WTC11 (cell line): ENCODE measurements at regions not wholly inside any gene's neighbourhood (a gene's known extent, or its start where the extent isn't known, plus 50 kb on each side); places are given as distances from the start of the nearest gene placed in this dataset.

Experiments
- ATAC-seq: fragments of 200-7000 bp; cut with Tn5 transposase; 2 replicates; pipeline ENCODE4 v1.10.0; 2021; ENCODE audit warnings: mild to moderate bottlenecking, moderate library complexity
- CTCF ChIA-PET: fragments of 300-600 bp; sonication (Branson Sonifier 250); formaldehyde crosslinking; loops from one replicate; lab custom pipeline; 2021; ENCODE audit warnings: antibody characterized with exemption; lab: Charles Lee
- POLR2A ChIA-PET: fragments of 350-600 bp; sonication (Branson Sonifier 250); formaldehyde crosslinking; loops from one replicate; lab custom pipeline; 2021; ENCODE audit warnings: antibody characterized with exemption; lab: Charles Lee
- DNase-seq: peaks from one replicate; pipeline ENCODE4 v3.0.0; 2021; ENCODE audit warnings: low spot score
- H3K27ac Mint-ChIP-seq: 2 replicates; pipeline ENCODE4 v1.8.0; 2021; ENCODE audit warnings: mixed read lengths
- H3K27me3 Mint-ChIP-seq: 2 replicates; pipeline ENCODE4 v1.8.0; 2021; ENCODE audit warnings: low read depth, mild to moderate bottlenecking, moderate library complexity, mixed read lengths
- H3K36me3 Mint-ChIP-seq: 2 replicates; pipeline ENCODE4 v1.8.0; 2021; ENCODE audit warnings: mixed read lengths
- H3K4me1 Mint-ChIP-seq: 2 replicates; pipeline ENCODE4 v1.8.0; 2022; ENCODE audit warnings: mixed read lengths
- H3K4me3 Mint-ChIP-seq: 2 replicates; pipeline ENCODE4 v1.8.0; 2021; ENCODE audit warnings: mild to moderate bottlenecking, moderate library complexity, mixed read lengths
- H3K9me3 Mint-ChIP-seq: 2 replicates; pipeline ENCODE4 v1.8.0; 2021; ENCODE audit warnings: mixed read lengths
- ATF1 ChIP-seq: sonication (generic); formaldehyde crosslinking; IDR thresholded peaks from 2 replicates; pipeline ENCODE4 v1.8.1; 2023; ENCODE audit warnings: mild to moderate bottlenecking, moderate library complexity, missing genetic modification reagents
- CBFB ChIP-seq: sonication (generic); formaldehyde crosslinking; IDR thresholded peaks from 2 replicates; pipeline ENCODE4 v1.8.1; 2022; ENCODE audit warnings: mild to moderate bottlenecking, low read depth, missing genetic modification reagents
- CREM ChIP-seq: sonication (generic); formaldehyde crosslinking; IDR thresholded peaks from 2 replicates; pipeline ENCODE4 v1.8.1; 2022; ENCODE audit warnings: mild to moderate bottlenecking, missing genetic modification reagents, moderate library complexity
- ELF4 ChIP-seq: sonication (generic); formaldehyde crosslinking; IDR thresholded peaks from 2 replicates; pipeline ENCODE4 v1.8.1; 2022; ENCODE audit warnings: low read depth, mild to moderate bottlenecking, moderate library complexity, missing genetic modification reagents
- ETV6 ChIP-seq: sonication (generic); formaldehyde crosslinking; IDR thresholded peaks from 2 replicates; pipeline ENCODE4 v1.8.1; 2022; ENCODE audit warnings: mild to moderate bottlenecking, missing genetic modification reagents
- FOXJ3 ChIP-seq: sonication (generic); formaldehyde crosslinking; IDR thresholded peaks from 2 replicates; pipeline ENCODE4 v1.9.0; 2021; ENCODE audit warnings: missing genetic modification reagents, mild to moderate bottlenecking, borderline replicate concordance
- FOXK1 ChIP-seq: sonication (generic); formaldehyde crosslinking; IDR thresholded peaks from 2 replicates; pipeline ENCODE4 v1.8.0; 2022; ENCODE audit warnings: mild to moderate bottlenecking, moderate library complexity, missing genetic modification reagents
- HMGA2 ChIP-seq: fragments of 250-450 bp; sonication (Bioruptor Pico); IDR thresholded peaks from 2 replicates; pipeline ENCODE4 v1.4.0; 2021; ENCODE audit warnings: mild to moderate bottlenecking, moderate library complexity
- IRF2 ChIP-seq: sonication (generic); formaldehyde crosslinking; IDR thresholded peaks from 2 replicates; pipeline ENCODE4 v1.8.0; 2022; ENCODE audit warnings: low read depth, missing genetic modification reagents, borderline replicate concordance
- KAT7 ChIP-seq: sonication (generic); formaldehyde crosslinking; IDR thresholded peaks from 2 replicates; pipeline ENCODE4 v1.8.1; 2023; ENCODE audit warnings: missing genetic modification reagents, mild to moderate bottlenecking, borderline replicate concordance
- NR1H2 ChIP-seq: sonication (generic); formaldehyde crosslinking; IDR thresholded peaks from 2 replicates; pipeline ENCODE4 v1.9.0; 2021; ENCODE audit warnings: mild to moderate bottlenecking, moderate library complexity, missing genetic modification reagents
- RELA ChIP-seq: sonication (generic); formaldehyde crosslinking; IDR thresholded peaks from 2 replicates; pipeline ENCODE4 v1.8.1; 2022; ENCODE audit warnings: missing genetic modification reagents, mild to moderate bottlenecking, borderline replicate concordance
- SOX15 ChIP-seq: fragments of 250-450 bp; sonication (Bioruptor Pico); IDR thresholded peaks from 2 replicates; pipeline ENCODE4 v1.9.0; 2021; ENCODE audit warnings: mild to moderate bottlenecking
- TCF7 ChIP-seq: sonication (generic); formaldehyde crosslinking; IDR thresholded peaks from 2 replicates; pipeline ENCODE4 v1.8.0; 2022; ENCODE audit warnings: mild to moderate bottlenecking, low read depth, missing genetic modification reagents, moderate library complexity
- TEAD4 ChIP-seq: sonication (generic); formaldehyde crosslinking; IDR thresholded peaks from 2 replicates; pipeline ENCODE4 v1.8.0; 2022; ENCODE audit warnings: mild to moderate bottlenecking, missing genetic modification reagents
- ZNF121 ChIP-seq: sonication (generic); formaldehyde crosslinking; IDR thresholded peaks from 2 replicates; pipeline ENCODE4 v1.8.0; 2023; ENCODE audit warnings: missing genetic modification reagents
- ZNF138 ChIP-seq: sonication (generic); formaldehyde crosslinking; conservative IDR thresholded peaks from 2 replicates; pipeline ENCODE4 v1.8.1; 2022; ENCODE audit warnings: mild to moderate bottlenecking, moderate library complexity, missing genetic modification reagents
- ZNF416 ChIP-seq: fragments of 250-450 bp; sonication (Bioruptor Pico); IDR thresholded peaks from 2 replicates; pipeline ENCODE4 v1.9.0; 2021; ENCODE audit warnings: mild to moderate bottlenecking, inconsistent platforms
- TF ChIP-seq, protein P1 (sequence below): sonication (generic); formaldehyde crosslinking; IDR thresholded peaks from 2 replicates; pipeline ENCODE4 v1.8.1; 2023; ENCODE audit warnings: mild to moderate bottlenecking, missing genetic modification reagents, moderate library complexity
- TF ChIP-seq, protein P2 (sequence below): sonication (generic); formaldehyde crosslinking; IDR thresholded peaks from 2 replicates; pipeline ENCODE4 v1.8.0; 2022; ENCODE audit warnings: mild to moderate bottlenecking, missing genetic modification reagents
- TF ChIP-seq, protein P3 (sequence below): fragments of 250-450 bp; sonication (Bioruptor Pico); IDR thresholded peaks from 2 replicates; pipeline ENCODE4 v1.9.0; 2021; ENCODE audit warnings: moderate library complexity, mild to moderate bottlenecking, inconsistent platforms, borderline replicate concordance
- TF ChIP-seq, protein P4 (sequence below): sonication (generic); formaldehyde crosslinking; IDR thresholded peaks from 2 replicates; pipeline ENCODE4 v1.8.1; 2023; ENCODE audit warnings: mild to moderate bottlenecking, missing genetic modification reagents
- TF ChIP-seq, protein P5 (sequence below): sonication (generic); formaldehyde crosslinking; IDR thresholded peaks from 2 replicates; pipeline ENCODE4 v1.8.1; 2023; ENCODE audit warnings: mild to moderate bottlenecking, missing genetic modification reagents
- TF ChIP-seq, protein P6 (sequence below): fragments of 200-600 bp; IDR thresholded peaks from 2 replicates; pipeline ENCODE4 v1.8.0; 2022; ENCODE audit warnings: antibody characterized with exemption

DNA sequence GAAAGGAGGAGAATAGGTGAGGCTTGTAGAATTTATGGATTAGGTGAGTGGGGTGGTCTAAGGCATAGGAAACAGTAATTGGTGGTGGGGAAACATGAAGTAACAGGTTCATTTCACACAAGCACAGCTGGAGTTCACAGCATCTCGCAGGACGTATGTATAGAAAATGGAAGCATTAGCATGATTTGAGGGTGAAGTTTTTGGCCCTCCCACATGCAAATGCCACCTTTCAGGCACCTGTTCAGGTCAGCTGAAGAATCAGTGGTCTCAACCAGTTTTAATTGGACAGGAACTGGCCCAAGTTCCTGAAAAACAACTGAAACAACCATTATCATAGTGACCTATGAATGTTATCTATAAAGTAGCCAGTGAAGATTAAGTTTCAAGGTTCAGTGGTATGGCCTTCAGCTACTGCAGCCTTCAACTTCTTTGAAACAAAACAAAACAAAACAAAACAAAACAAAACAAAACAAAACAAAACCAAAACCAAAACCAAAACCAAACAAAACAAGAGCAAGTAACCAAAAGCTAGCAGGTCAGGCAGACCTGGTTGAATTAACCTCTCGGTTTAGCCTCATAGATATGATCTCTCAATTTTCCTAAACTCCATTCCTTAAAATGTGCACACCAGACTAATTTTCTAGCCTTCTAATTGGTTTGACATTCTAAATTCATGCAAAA is 102.1 kb upstream of the SPHKAP start:
- H3K4me3 Mint-ChIP-seq, result no peak overlapping the region
- H3K4me1 Mint-ChIP-seq, result no peaks in the 10 kb centered on the region
- ChIA-PET POLR2A (interaction anchor here (0.6 kb wide), 1 partner anchor 845 kb away, joined by 6 read pairs; no protein-coding TSS in a partner anchor), CTCF (no interaction called here)
- no peaks in the 10 kb centered on the region for H3K9me3 Mint-ChIP-seq
- no peaks in the 10 kb centered on the region for H3K27me3 Mint-ChIP-seq
- TF ChIP-seq FOXJ3 (CRISPR knock-in tag) (no peak), ZNF121 (CRISPR knock-in tag) (no peak), FOXK1 (no peak), CBFB (CRISPR knock-in tag) (no peak), CREM (CRISPR knock-in tag) (no peak), ZNF416 (CRISPR knock-in tag) (no peak)
- TF ChIP-seq, protein P1, sequence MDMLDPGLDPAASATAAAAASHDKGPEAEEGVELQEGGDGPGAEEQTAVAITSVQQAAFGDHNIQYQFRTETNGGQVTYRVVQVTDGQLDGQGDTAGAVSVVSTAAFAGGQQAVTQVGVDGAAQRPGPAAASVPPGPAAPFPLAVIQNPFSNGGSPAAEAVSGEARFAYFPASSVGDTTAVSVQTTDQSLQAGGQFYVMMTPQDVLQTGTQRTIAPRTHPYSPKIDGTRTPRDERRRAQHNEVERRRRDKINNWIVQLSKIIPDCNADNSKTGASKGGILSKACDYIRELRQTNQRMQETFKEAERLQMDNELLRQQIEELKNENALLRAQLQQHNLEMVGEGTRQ (CRISPR knock-in tag), result no peak
- H3K36me3 Mint-ChIP-seq, result no peaks in the 10 kb centered on the region
- no peak for ATAC-seq
- no peak for DNase-seq
- no peak overlapping the region for H3K27ac Mint-ChIP-seq

DNA sequence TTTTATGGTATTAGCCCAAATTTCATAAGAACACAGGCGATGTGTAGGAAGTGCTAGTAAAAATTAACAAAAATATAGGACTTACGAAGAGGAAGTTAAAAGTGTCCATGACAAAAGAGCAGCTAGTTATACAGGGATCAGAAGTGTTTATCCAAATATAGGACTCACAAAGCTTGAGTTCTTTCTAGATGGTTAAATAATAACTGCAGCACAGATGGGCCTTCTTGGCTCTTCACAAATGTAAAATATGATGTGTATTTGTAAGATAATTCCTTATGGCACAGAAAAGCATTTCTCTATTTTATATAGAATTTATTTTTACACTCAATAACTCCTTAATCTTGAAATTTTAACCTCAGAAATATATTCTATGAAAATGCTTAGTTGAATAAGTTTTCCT is 100.9 kb upstream of the SPHKAP start:
- Mint-ChIP-seq H3K27ac (no peak overlapping the region), H3K4me1 (peaks cover 6% of the 10 kb centered on the region), H3K4me3 (no peak overlapping the region), H3K36me3 (no peaks in the 10 kb centered on the region)
- POLR2A ChIA-PET, result no interaction called here
- DNase-seq (no peak), ATAC-seq (no peak)
- no peak for TF ChIP-seq ELF4 (CRISPR knock-in tag)
- TF ChIP-seq, protein P2, sequence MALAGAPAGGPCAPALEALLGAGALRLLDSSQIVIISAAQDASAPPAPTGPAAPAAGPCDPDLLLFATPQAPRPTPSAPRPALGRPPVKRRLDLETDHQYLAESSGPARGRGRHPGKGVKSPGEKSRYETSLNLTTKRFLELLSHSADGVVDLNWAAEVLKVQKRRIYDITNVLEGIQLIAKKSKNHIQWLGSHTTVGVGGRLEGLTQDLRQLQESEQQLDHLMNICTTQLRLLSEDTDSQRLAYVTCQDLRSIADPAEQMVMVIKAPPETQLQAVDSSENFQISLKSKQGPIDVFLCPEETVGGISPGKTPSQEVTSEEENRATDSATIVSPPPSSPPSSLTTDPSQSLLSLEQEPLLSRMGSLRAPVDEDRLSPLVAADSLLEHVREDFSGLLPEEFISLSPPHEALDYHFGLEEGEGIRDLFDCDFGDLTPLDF (CRISPR knock-in tag), result no peak
- no peak for TF ChIP-seq TCF7
- no peak for TF ChIP-seq ZNF138 (CRISPR knock-in tag)
- TF ChIP-seq IRF2 (CRISPR knock-in tag), result no peak
- TF ChIP-seq, all 79 proteins: peak for 0
- H3K9me3 Mint-ChIP-seq, result no peaks in the 10 kb centered on the region
- CTCF ChIA-PET, result interaction anchor here (0.5 kb wide), 1 partner anchor 382 kb away, joined by 3 read pairs; no protein-coding TSS in a partner anchor
- H3K27me3 Mint-ChIP-seq, result no peaks in the 10 kb centered on the region

DNA sequence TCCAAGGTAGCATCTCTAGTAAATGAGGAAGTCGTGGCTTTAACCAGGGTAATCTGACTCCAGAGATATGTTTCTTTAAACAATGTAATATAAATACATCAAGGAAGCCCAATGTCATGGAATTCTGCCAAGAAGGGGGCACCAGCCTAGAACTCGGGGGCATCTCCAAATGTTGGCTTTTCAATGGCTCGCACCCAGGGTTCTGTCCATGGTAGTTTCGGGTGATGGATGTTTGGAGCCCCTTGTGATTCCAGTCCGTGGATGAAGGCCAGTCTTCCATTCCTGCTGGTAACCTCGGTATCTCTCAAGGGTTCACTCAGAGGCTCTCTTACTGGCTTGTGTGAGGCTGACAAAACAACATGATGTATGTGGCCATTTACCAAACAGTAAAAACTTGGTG is 91.7 kb upstream of the SPHKAP start:
- no peaks in the 10 kb centered on the region for H3K27me3 Mint-ChIP-seq
- ATAC-seq (no peak), DNase-seq (no peak)
- H3K27ac Mint-ChIP-seq, result no peak overlapping the region
- peaks cover 26% of the 10 kb centered on the region for H3K4me1 Mint-ChIP-seq
- ChIA-PET POLR2A (no interaction called here), CTCF (no interaction called here)
- peaks cover 6% of the 10 kb centered on the region; the same call in 1 of the 2 replicates for H3K36me3 Mint-ChIP-seq
- peaks cover 16% of the 10 kb centered on the region for H3K9me3 Mint-ChIP-seq
- H3K4me3 Mint-ChIP-seq, result no peak overlapping the region
- TF ChIP-seq, protein P3, sequence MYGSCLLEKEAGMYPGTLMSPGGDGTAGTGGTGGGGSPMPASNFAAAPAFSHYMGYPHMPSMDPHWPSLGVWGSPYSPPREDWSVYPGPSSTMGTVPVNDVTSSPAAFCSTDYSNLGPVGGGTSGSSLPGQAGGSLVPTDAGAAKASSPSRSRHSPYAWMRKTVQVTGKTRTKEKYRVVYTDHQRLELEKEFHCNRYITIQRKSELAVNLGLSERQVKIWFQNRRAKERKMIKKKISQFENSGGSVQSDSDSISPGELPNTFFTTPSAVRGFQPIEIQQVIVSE (CRISPR knock-in tag), result no peak
- TF ChIP-seq, protein P4, sequence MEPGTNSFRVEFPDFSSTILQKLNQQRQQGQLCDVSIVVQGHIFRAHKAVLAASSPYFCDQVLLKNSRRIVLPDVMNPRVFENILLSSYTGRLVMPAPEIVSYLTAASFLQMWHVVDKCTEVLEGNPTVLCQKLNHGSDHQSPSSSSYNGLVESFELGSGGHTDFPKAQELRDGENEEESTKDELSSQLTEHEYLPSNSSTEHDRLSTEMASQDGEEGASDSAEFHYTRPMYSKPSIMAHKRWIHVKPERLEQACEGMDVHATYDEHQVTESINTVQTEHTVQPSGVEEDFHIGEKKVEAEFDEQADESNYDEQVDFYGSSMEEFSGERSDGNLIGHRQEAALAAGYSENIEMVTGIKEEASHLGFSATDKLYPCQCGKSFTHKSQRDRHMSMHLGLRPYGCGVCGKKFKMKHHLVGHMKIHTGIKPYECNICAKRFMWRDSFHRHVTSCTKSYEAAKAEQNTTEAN (CRISPR knock-in tag), result no peak
- TF ChIP-seq FOXK1 (no peak), NR1H2 (CRISPR knock-in tag) (no peak), SOX15 (CRISPR knock-in tag) (no peak), ETV6 (CRISPR knock-in tag) (no peak), TEAD4 (CRISPR knock-in tag) (no peak), ATF1 (no peak), RELA (CRISPR knock-in tag) (no peak), KAT7 (CRISPR knock-in tag) (no peak), HMGA2 (CRISPR knock-in tag) (no peak)
- TF ChIP-seq, protein P5, sequence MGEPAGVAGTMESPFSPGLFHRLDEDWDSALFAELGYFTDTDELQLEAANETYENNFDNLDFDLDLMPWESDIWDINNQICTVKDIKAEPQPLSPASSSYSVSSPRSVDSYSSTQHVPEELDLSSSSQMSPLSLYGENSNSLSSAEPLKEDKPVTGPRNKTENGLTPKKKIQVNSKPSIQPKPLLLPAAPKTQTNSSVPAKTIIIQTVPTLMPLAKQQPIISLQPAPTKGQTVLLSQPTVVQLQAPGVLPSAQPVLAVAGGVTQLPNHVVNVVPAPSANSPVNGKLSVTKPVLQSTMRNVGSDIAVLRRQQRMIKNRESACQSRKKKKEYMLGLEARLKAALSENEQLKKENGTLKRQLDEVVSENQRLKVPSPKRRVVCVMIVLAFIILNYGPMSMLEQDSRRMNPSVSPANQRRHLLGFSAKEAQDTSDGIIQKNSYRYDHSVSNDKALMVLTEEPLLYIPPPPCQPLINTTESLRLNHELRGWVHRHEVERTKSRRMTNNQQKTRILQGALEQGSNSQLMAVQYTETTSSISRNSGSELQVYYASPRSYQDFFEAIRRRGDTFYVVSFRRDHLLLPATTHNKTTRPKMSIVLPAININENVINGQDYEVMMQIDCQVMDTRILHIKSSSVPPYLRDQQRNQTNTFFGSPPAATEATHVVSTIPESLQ (CRISPR knock-in tag), result no peak
- TF ChIP-seq, protein P6, sequence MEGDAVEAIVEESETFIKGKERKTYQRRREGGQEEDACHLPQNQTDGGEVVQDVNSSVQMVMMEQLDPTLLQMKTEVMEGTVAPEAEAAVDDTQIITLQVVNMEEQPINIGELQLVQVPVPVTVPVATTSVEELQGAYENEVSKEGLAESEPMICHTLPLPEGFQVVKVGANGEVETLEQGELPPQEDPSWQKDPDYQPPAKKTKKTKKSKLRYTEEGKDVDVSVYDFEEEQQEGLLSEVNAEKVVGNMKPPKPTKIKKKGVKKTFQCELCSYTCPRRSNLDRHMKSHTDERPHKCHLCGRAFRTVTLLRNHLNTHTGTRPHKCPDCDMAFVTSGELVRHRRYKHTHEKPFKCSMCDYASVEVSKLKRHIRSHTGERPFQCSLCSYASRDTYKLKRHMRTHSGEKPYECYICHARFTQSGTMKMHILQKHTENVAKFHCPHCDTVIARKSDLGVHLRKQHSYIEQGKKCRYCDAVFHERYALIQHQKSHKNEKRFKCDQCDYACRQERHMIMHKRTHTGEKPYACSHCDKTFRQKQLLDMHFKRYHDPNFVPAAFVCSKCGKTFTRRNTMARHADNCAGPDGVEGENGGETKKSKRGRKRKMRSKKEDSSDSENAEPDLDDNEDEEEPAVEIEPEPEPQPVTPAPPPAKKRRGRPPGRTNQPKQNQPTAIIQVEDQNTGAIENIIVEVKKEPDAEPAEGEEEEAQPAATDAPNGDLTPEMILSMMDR, result no peak
